ENCODE measurements at regions not wholly inside any gene's neighbourhood (a gene's known extent, or its start where the extent isn't known, plus 50 kb on each side); places are given as distances from the start of the nearest gene placed in this dataset.

GRCh38 chr13:37954191-37954590, 84.6 kb upstream of the TRPC4 start:
- no peak for TF ChIP-seq POLR2AphosphoS5 (IDR thresholded peaks at IDR 0.05; ENCODE audit: low read depth)
- TF ChIP-seq JUNB (IDR thresholded peaks at IDR 0.05; ENCODE audit: unreplicated experiment), result no peak
- no peak for TF ChIP-seq STAT1 (IDR thresholded peaks at IDR 0.05; ENCODE audit: unreplicated experiment)
- no peak for TF ChIP-seq EZH2phosphoT487 (IDR thresholded peaks at IDR 0.05; ENCODE audit: unreplicated experiment)
- no peak for TF ChIP-seq ZNF114 (CRISPR knock-in tag; IDR thresholded peaks at IDR 0.05)
- TF ChIP-seq ZNF462 (CRISPR knock-in tag; IDR thresholded peaks at IDR 0.05), result no peak
- no peak for TF ChIP-seq REST (IDR thresholded peaks at IDR 0.05; ENCODE audit: unreplicated experiment)
- TF ChIP-seq ETS1 (IDR thresholded peaks at IDR 0.05), result no peak
- TF ChIP-seq CREB1 (CRISPR knock-in tag; IDR thresholded peaks at IDR 0.05; ENCODE audit: low read depth), result no peak
- no peak for TF ChIP-seq ZNF331 (CRISPR knock-in tag; IDR thresholded peaks at IDR 0.05; ENCODE audit: low read depth)
- TF ChIP-seq EZH2 (IDR thresholded peaks at IDR 0.05; ENCODE audit: low read depth, unreplicated experiment), result no peak
- no peak for TF ChIP-seq CTCF (conservative IDR thresholded peaks at IDR 0.05; ENCODE audit: low read depth in 2 of 2)
- no peak for TF ChIP-seq NANOG (IDR thresholded peaks at IDR 0.05; ENCODE audit: borderline replicate concordance)
- Histone ChIP-seq H3K27ac (ENCODE audit: low read depth) (no peak overlapping the region), H3K79me2 (replicated peaks; ENCODE audit: insufficient read depth) (no peaks in the 10 kb centered on the region), H3K27me3 (ENCODE audit: insufficient read depth) (no peaks in the 10 kb centered on the region), H3K4me1 (ENCODE audit: insufficient read depth) (no peaks in the 10 kb centered on the region), H2AFZ (no peak overlapping the region), H3K4me3 (no peak overlapping the region), H3K4me2 (no peak overlapping the region), H4K20me1 (replicated peaks; ENCODE audit: insufficient read depth) (no peaks in the 10 kb centered on the region), H3K9me2 (ENCODE audit: insufficient read depth) (no peaks in the 10 kb centered on the region), H3K36me3 (ENCODE audit: insufficient read depth) (no peaks in the 10 kb centered on the region), H3F3A (replicated peaks; ENCODE audit: low read depth) (no peaks in the 10 kb centered on the region)
- Mint-ChIP-seq H3K4me1 (no peaks in the 10 kb centered on the region; the same call in 2 of the 3 replicates), H3K27ac (no peak overlapping the region), H3K9me3 (no peaks in the 10 kb centered on the region), H3K27me3 (ENCODE audit: insufficient read depth, low read depth, poor library complexity) (no peaks in the 10 kb centered on the region), H3K4me3 (no peak overlapping the region), H3K36me3 (ENCODE audit: low read depth) (no peaks in the 10 kb centered on the region)
- DNase-seq (ENCODE audit: low spot score) (no peak), ATAC-seq (no peak)
